IPS DF 6.9 (cell line): ENCODE measurements at regions not wholly inside any gene's neighbourhood (a gene's known extent, or its start where the extent isn't known, plus 50 kb on each side); places are given as distances from the start of the nearest gene placed in this dataset.

Experiments
- DNase-seq: peaks from one replicate; pipeline ENCODE4 v3.0.0-alpha.2; 2013; ENCODE audit warnings: low read depth, low spot score
- H3K27ac ChIP-seq: one replicate; pipeline ENCODE4 v1.5.1; 2013; ENCODE audit warnings: low read length, control low read depth
- H3K27me3 ChIP-seq: 2 replicates; pipeline ENCODE4 v1.6.1; 2013; ENCODE audit warnings: mild to moderate bottlenecking, low read length; ENCODE audit not compliant: control insufficient read depth, insufficient read depth
- H3K36me3 ChIP-seq: 2 replicates; pipeline ENCODE4 v1.6.1; 2013; ENCODE audit warnings: low read length; ENCODE audit not compliant: control insufficient read depth, insufficient read depth
- H3K4me1 ChIP-seq: 2 replicates; pipeline ENCODE4 v1.6.1; 2013; ENCODE audit warnings: low read length; ENCODE audit not compliant: control insufficient read depth, insufficient read depth
- H3K4me3 ChIP-seq: 2 replicates; pipeline ENCODE4 v1.5.1; 2013; ENCODE audit warnings: mild to moderate bottlenecking, low read length
- H3K9me3 ChIP-seq: 2 replicates; pipeline ENCODE4 v1.6.1; 2013; ENCODE audit warnings: low read length, inconsistent platforms; ENCODE audit not compliant: control insufficient read depth, insufficient read depth
- WGBS: extraction: QIAGEN DNeasy Blood & Tissue Kit; methylation state at CpG from one replicate; pipeline ENCODE4 v1.1.7; 2013; ENCODE audit warnings: mixed read lengths, missing lambda C conversion rate; ENCODE audit not compliant: insufficient read length, insufficient coverage; 5-methylcytosine and 5-hydroxymethylcytosine counted together

DNA sequence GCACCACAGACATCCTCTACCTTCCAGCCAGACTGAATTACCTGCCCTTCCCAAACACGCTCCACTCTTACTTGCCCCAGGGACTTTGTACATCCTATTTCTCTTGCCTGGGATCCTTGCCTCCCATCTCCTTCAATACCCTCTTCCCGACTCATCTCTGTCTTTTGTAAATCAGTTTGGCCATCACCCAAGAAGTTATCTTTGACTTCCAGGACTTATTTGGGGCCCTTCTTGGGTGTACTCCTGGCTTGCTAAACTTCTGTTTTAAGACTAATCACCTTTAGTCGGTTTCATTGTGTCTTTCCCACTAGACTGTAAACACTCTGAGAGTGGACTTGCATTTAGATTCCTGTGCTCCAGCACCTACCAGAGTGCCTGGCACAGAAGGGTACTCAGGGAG lies 545.6 kb downstream of the ACTL7B start:
- DNase-seq = no peak

DNA sequence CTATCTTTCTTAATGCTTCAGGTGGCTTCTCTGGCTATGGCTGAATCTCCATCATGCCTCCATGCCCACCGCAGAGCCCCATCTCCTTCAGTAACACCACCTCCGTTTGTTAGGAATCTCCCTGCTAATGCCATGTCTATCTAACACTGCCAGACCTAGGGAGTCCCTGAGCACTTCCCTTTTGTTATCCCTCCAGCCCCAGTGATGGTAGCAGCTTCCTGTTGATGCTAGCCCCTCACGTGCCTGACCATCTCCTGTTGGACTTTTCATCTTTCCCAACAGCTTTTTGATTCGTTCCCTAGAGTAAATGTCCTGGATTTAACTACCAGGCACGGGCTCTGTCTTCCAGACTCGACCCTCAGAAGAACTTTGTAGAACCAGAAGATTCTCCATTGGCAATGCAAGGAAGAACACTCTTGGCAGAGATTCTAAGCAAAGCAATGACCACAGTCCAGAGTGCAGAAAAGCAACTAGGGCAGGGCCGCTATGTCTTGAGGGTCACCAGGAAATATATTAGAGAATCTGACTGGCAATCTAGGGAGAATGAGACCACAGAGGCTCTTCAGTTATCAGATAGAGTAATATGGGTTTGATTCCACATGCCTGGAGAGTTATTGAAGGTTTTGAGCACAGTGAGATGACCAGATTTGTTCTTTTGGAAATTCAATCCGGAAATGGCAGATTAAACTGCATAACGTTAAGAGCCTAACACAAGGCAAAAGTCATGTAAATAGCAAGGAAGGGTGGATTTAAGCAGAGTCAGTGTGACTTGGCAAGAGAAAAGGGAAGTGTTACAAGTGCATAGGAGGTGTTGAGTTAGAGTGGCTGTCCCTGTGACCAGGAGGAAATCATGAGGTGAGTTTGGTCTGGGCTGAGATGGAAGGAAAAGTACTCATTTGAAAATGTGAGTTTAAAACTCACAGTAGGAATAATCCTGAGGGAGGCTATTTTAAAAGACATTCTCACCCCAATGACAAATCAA lies 555.2 kb downstream of the ACTL7B start:
- no peak overlapping the region for H3K4me3 ChIP-seq
- no peaks in the 10 kb centered on the region for H3K36me3 ChIP-seq
- no peaks in the 10 kb centered on the region for H3K9me3 ChIP-seq
- H3K27ac ChIP-seq = no peak overlapping the region
- no peak for DNase-seq
- WGBS = no CpG with 5 or more reads among the region's 9 CpGs
- no peaks in the 10 kb centered on the region for H3K27me3 ChIP-seq
- no peaks in the 10 kb centered on the region for H3K4me1 ChIP-seq

More for the DNA sequence above, 545.6 kb downstream of the ACTL7B start:
- no CpG with 5 or more reads among the region's 3 CpGs for WGBS
- Histone ChIP-seq H3K9me3 (no peaks in the 10 kb centered on the region), H3K36me3 (no peaks in the 10 kb centered on the region), H3K27ac (no peak overlapping the region), H3K27me3 (no peaks in the 10 kb centered on the region), H3K4me1 (no peaks in the 10 kb centered on the region), H3K4me3 (no peak overlapping the region)

DNA sequence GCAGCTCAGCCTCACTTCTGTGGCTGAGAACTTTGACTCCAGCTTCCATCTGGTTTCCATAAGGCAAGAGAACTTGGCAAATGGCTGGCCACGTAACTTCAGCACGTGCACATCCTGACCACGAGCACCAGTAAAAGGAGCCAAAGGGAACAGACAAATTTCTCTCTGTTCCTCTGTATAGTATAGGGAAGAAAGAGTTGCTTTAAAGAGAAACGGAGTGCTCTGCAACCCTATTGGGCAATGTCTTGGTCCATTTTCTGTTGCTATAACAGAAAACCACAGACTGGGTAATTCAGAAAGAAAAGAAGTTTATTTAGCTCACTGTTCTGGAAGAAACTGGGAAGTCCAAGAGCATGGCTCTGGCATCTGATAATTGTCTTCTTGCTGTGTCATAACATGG lies 558.7 kb downstream of the ACTL7B start:
- no peaks in the 10 kb centered on the region for H3K36me3 ChIP-seq
- no peaks in the 10 kb centered on the region for H3K4me1 ChIP-seq
- H3K4me3 ChIP-seq = no peak overlapping the region
- H3K27ac ChIP-seq = no peak overlapping the region
- no CpG with 5 or more reads among the region's 4 CpGs for WGBS
- no peaks in the 10 kb centered on the region for H3K9me3 ChIP-seq
- no peaks in the 10 kb centered on the region for H3K27me3 ChIP-seq
- no peak for DNase-seq

DNA sequence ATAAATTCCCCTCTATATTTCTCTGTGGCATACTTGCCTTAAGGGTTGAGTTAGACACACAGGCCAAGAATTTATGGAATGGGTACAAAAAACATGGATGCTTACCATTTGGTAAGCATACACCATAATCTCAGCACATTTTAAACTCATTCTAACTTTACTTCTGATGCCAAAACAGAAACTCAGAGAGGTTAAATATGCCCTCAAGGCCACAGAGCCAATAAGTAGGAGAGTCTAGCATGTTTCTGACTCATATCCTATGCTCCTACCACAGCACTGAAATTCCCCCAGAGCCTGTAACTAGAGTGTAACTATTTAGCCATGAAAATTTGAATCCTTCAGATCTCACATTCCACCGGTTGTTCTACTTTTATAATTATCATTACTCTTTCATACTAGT lies 559.7 kb downstream of the ACTL7B start:
- Histone ChIP-seq H3K9me3 (no peaks in the 10 kb centered on the region), H3K4me1 (no peaks in the 10 kb centered on the region), H3K4me3 (no peak overlapping the region), H3K27ac (no peak overlapping the region), H3K36me3 (no peaks in the 10 kb centered on the region), H3K27me3 (no peaks in the 10 kb centered on the region)
- WGBS = no CpG with 5 or more reads among the region's 1 CpG
- DNase-seq = no peak

DNA sequence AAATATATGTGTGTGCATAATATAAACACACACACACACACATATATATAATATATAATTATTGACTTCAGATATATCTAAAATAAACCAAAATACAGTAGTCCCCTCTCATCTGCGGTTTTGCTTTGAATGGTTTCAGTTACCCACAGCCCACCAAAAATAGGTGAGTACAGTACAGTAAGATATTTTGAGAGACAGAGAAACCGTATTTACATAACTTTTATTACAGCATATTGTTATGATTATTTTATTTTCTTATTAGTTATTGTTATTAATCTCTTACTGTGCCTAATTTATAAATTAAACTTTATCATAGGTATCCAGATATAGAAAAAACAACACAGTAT lies 564.2 kb downstream of the ACTL7B start:
- H3K27me3 ChIP-seq = no peaks in the 10 kb centered on the region
- no peak for DNase-seq
- no CpG with 5 or more reads among the region's 2 CpGs for WGBS
- no peaks in the 10 kb centered on the region for H3K36me3 ChIP-seq
- H3K4me1 ChIP-seq = no peaks in the 10 kb centered on the region
- no peak overlapping the region for H3K27ac ChIP-seq
- no peak overlapping the region for H3K4me3 ChIP-seq
- H3K9me3 ChIP-seq = no peaks in the 10 kb centered on the region

DNA sequence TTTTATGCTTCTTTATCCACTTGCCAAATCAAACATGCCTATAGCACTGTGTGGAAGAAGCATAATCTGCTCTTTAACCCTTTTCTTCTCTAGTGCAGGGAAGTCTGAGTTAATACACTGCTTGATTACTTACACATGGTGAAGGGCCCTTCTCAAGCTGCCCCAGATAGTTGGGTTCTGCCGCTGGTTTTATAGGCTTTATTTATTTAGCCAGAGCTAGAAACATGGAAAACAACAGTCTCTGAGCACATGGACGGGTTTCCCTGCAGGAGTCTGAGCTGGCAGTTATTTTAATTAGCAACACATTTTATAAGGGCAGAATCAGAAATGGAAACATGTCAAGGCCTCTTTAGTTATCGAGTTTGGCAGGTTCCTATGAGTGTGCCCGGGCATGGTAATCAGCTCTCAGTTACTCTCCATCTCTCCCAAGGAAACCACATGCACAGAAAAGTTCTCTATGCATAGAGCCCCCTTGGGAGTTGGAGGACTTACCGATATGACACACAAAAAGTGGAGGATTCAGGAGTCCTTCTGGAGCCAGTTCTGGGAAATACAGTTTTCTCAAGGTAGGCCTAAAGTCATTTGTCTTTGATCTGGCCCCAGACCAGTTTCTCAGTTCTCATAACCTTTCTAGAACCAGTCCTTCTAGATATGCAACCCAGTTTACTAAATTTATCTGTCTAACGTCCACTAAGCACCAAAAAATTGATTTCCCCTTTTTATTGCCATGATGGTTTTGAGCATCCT lies 564.8 kb downstream of the ACTL7B start:
- H3K4me1 ChIP-seq = no peaks in the 10 kb centered on the region
- WGBS = no CpG with 5 or more reads among the region's 6 CpGs
- no peaks in the 10 kb centered on the region for H3K27me3 ChIP-seq
- H3K9me3 ChIP-seq = no peaks in the 10 kb centered on the region
- no peak for DNase-seq
- no peak overlapping the region for H3K27ac ChIP-seq
- H3K36me3 ChIP-seq = no peaks in the 10 kb centered on the region
- no peak overlapping the region for H3K4me3 ChIP-seq

DNA sequence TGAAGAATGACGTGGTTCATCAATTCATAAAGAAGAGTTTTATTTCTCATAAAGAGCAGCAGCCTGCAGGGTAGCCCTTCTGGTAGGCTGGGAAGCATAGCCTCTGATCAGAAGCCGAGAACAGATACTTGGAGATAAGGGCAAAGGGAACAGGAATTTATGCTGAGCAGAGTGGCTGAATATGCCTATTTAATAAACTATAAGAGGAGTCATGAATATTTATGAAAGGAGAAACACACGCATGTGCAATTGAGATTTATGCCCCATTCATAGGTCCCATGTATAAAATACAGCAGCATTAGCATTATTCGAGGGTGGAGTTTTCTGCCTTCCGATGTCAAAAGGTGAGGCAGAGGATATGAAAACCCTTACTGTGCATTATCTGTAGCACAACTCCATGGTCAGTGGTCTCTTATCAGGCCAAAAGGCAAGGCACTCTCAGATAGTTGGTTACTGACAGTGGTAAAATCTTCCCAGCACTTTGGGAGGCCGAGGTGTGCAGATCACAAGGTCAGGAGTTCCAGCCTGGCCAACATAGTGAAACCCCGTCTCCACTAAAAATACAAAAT lies 569.1 kb downstream of the ACTL7B start:
- no peak overlapping the region for H3K27ac ChIP-seq
- H3K9me3 ChIP-seq = no peaks in the 10 kb centered on the region
- no peaks in the 10 kb centered on the region for H3K27me3 ChIP-seq
- no CpG with 5 or more reads among the region's 7 CpGs for WGBS
- no peak overlapping the region for H3K4me3 ChIP-seq
- no peaks in the 10 kb centered on the region for H3K4me1 ChIP-seq
- DNase-seq = no peak
- no peaks in the 10 kb centered on the region for H3K36me3 ChIP-seq

DNA sequence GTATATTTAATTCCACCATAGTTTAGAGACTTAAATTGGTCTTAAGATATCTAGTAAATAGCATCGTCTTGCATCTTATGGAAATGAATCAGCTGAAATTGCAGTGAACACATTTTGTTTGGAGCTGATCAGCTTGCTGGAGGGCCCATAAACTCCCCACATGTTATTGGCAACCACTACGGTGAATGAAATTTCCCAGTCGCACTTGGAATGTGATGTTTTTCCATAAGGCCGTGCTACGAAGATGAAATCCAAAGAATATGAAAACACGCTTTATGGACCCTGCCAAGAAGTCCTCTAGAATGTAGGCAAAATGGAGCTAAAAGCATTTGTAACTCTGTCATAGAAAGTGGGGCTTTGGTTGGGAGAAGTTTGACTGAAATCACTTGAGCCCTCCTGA lies 572.1 kb downstream of the ACTL7B start:
- no CpG with 5 or more reads among the region's 6 CpGs for WGBS
- no peak overlapping the region for H3K4me3 ChIP-seq
- no peak overlapping the region for H3K27ac ChIP-seq
- H3K36me3 ChIP-seq = no peaks in the 10 kb centered on the region
- no peaks in the 10 kb centered on the region for H3K9me3 ChIP-seq
- no peak for DNase-seq
- no peaks in the 10 kb centered on the region for H3K4me1 ChIP-seq
- no peaks in the 10 kb centered on the region for H3K27me3 ChIP-seq

DNA sequence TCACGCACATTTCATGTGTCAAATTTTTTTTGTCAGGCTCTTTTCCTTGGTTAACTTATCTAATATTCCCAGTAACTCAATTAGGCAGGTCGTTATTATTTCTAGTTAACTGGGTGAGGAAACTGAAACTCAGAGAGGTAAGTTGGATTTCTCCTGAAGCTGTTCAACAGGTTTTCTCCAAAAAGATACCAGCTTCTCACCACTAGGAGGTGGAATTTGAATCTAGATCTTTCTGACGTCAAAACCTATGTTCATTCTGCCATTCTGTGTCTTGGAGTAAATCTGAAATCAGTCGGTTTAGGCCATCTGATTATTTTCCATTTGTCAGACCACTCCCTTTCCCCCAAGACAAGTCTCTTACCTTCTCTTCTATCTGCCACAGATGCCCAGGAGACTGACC lies 572.9 kb downstream of the ACTL7B start:
- Histone ChIP-seq H3K27ac (no peak overlapping the region), H3K4me3 (no peak overlapping the region), H3K4me1 (no peaks in the 10 kb centered on the region), H3K9me3 (no peaks in the 10 kb centered on the region), H3K27me3 (no peaks in the 10 kb centered on the region), H3K36me3 (no peaks in the 10 kb centered on the region)
- no CpG with 5 or more reads among the region's 4 CpGs for WGBS
- DNase-seq = no peak

DNA sequence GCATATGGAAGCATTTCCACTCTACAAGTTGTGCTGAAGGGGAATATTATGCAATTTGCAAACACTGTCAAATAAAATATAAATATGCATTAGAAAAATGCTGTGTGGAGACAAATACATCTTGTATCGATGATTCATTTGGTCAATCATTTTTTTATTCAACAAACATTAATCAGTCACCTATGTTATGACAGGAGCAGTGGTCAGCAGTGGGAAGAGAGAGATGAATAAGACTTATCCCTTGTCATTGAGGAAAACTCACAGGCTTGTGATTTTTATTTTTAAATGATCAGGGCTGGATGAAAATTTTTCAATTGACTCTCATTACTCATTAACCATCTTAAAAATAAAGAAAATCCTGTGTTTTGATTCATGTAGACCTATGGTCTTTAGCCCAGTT lies 574.1 kb downstream of the ACTL7B start:
- no CpG with 5 or more reads among the region's 1 CpG for WGBS
- DNase-seq = no peak
- Histone ChIP-seq H3K4me3 (no peak overlapping the region), H3K27me3 (no peaks in the 10 kb centered on the region), H3K4me1 (no peaks in the 10 kb centered on the region), H3K9me3 (no peaks in the 10 kb centered on the region), H3K36me3 (no peaks in the 10 kb centered on the region), H3K27ac (no peak overlapping the region)
